OCI-LY7 (cell line): ENCODE measurements at regions not wholly inside any gene's neighbourhood (a gene's known extent, or its start where the extent isn't known, plus 50 kb on each side); places are given as distances from the start of the nearest gene placed in this dataset.

ENCODE experiments used
- CTCF ChIP-seq: fragments of 200-600 bp; sonication (generic); conservative IDR thresholded peaks from 2 replicates; pipeline ENCODE4 v1.5.1; 2014; ENCODE audit warnings: mild to moderate bottlenecking, antibody characterized with exemption, low read length, moderate library complexity, mixed read lengths
- EZH2phosphoT487 ChIP-seq: fragments of 200-600 bp; sonication (generic); IDR thresholded peaks from 2 replicates; pipeline ENCODE4 v1.6.1; 2018; ENCODE audit warnings: low read depth, borderline replicate concordance, mild to moderate bottlenecking, mixed run types, antibody characterized with exemption, low read length, moderate library complexity, mixed read lengths

- TF ChIP-seq CTCF (no peak), EZH2phosphoT487 (no peak)
These were observed 135.5 kb downstream of the IQUB start for GRCh38 chr7:123398921-123399320.
